T-helper 2 cell treated with Interferon-gamma antibody and Interleukin-4, amounts not matched to agents 100 ng/mL and 5 ng/mL, for 36 hours (primary cell): ENCODE measurements at regions not wholly inside any gene's neighbourhood (a gene's known extent, or its start where the extent isn't known, plus 50 kb on each side); places are given as distances from the start of the nearest gene placed in this dataset.
"Not testable (repeated sequence)": the region's sequence is repeated elsewhere in the genome, so short reads cannot be mapped to it uniquely, and the experiment has no call there.

ENCODE experiments used
- intact Hi-C: fragments of 100-400 bp; cut with micrococcal nuclease; formaldehyde crosslinking; loops from one replicate; pipeline ENCODE4 v1.15.1; 2023

GRCh38 chr14:77985211-77985615 lies 185.0 kb upstream of the NRXN3 start:
- intact Hi-C loops, result no loop called here

- intact Hi-C loops, result no loop called here
Measured at GRCh38 chr14:77986773-77987172, 183.4 kb upstream of the NRXN3 start.

GRCh38 chr14:77988096-77988870 lies 181.9 kb upstream of the NRXN3 start:
- intact Hi-C loops, result no loop called here

DNA sequence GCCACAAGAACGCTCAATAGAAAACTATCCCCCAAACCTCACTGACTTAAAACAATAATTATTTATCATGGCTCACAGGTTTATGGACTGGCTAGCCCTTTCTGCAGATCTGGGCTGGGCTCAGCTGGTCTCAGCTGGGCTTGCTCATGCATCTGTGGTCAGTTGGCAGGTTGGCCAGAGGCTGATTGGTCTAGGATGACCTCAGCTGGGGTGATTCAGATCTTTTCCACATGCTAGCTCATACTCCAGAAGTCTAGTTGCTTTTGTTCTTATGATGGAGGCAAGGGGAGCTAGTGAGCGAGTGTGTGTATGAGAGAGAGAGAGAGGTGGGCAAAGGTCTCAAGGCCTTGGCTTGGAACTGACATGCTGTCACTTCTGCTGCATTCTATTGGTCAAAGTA lies 181.2 kb upstream of the NRXN3 start:
- intact Hi-C loops, result no loop called here

DNA sequence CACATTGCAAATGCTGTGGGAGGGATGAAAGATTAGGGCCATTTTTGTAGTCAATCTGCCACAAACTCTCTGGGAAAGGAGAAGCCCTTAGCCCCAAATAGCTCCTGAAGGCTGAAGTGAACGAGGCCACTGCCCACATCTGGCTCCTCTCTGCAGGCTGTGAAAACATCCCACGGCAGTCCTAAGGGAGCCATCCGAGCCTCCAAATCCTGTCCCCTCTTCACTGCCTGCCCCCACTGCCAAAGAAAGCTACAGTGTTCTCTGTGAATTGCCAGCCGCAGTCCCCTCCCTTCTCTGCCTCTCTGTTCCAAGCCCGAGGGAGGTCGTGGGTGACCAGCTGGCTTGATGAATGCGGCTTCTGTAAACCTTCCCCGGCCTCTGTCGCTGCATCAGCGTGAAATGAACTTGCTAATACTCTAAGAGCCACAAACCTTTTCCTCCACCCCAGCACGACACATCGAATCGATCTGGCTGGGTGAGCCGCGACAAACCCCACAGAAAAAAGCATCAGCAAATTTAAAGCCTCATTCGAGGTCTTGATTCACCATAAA lies 180.7 kb upstream of the NRXN3 start:
- intact Hi-C loops, result no loop called here

GRCh38 chr14:77990337-77990736 lies 179.8 kb upstream of the NRXN3 start:
- intact Hi-C loops, result no loop called here

DNA sequence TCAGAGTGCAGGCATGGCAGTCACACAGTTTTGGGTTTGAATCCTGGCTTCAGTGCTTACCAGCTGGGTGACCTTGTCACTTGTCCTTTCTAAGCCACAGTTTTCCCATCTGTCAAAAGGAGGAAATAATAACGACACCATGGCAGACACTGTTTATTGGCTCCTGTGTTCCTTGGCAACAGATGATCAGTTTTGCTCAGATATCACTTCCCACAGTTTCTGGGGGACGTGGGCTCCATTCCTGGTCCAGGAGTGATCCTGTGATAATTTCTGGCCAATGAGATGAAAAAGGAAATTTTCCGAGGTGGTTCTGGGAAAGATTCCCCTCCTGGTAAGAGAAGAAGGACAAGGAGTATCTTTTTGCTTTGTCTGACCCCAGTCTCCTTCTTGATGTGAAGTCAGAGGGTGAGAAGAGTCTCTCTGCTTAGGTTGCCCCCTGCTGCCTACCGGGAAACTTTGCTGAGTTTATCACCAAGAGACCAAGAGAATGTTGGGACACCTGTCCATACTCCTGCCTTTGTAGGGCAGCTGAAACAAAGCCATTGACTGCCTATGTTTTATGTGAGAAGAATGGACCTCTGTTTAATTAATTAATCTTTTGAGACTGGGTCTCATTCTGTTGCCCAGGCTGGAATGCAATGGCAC lies 178.9 kb upstream of the NRXN3 start:
- intact Hi-C loops, result loop anchor here (1.0 kb wide), 1 partner anchor 129 kb away; no protein-coding TSS in a partner anchor

GRCh38 chr14:78005325-78005724 lies 164.8 kb upstream of the NRXN3 start:
- intact Hi-C loops, result loop anchor here (1.0 kb wide), 1 partner anchor 39 kb away; no protein-coding TSS in a partner anchor

DNA sequence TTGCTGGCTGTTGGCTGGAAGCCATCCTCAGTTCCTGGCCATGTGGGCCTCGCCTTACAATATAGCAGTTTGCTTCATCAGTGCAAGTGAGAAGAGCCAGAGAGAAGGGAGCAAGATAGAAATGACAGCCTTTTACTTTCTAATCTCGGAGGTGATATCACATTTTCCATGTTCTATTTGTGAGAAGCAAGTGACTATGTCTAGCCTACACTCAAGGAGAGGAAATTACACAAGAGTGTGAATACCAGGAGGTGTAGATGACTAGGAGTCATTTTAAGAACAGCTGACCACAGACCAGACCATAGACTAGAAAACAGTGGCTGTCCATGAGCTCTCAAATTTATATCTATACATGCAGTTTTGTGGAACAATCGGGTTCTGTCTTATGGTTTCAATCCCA lies 163.0 kb upstream of the NRXN3 start:
- intact Hi-C loops, result no loop called here

- intact Hi-C loops, result no loop called here
Measured at GRCh38 chr14:78010688-78011087, 159.5 kb upstream of the NRXN3 start.

GRCh38 chr14:78013911-78014310 lies 156.3 kb upstream of the NRXN3 start:
- intact Hi-C loops, result not testable (repeated sequence)

DNA sequence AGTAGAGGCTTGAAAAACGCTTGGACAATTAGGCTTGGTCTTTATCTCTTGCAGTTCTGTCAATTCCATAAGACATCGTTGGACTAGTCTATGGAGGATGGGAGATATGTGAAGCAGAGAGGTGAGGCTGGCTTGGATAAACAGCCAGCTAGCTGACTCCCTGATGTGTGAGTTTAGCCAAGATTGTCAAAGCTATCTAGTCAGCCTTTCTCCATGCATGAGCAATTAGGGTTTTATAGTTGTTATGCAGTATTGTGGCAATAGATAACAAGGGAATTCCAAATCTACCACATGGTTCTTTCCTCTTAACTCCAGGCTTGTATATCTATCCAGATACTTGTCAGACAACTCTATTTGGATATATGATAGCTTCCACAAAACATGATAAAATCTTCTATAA lies 153.6 kb upstream of the NRXN3 start:
- intact Hi-C loops, result no loop called here

DNA sequence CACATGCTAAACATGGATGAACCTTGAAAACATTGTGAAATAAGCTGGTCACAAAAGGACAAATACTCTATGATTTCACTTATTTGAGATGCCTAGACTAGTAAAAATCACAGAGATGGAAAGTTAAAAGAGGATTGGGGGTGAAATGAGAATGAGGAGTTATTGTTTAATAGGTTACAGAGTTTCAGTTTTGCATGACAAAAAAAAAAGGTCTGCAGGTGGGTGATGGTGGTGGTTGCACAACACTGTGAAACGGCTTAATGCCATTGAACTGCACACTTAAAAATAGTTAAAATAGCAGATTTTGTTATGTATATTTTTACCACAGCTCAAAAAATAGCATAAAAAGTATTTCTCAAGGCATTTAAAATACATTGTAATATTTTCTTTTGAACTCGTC lies 151.9 kb upstream of the NRXN3 start:
- intact Hi-C loops, result no loop called here

GRCh38 chr14:78022059-78022458 lies 148.1 kb upstream of the NRXN3 start:
- intact Hi-C loops, result loop anchor here (1.0 kb wide), 1 partner anchor 576 kb away; no protein-coding TSS in a partner anchor

GRCh38 chr14:78023112-78023511 lies 147.1 kb upstream of the NRXN3 start:
- intact Hi-C loops, result no loop called here

DNA sequence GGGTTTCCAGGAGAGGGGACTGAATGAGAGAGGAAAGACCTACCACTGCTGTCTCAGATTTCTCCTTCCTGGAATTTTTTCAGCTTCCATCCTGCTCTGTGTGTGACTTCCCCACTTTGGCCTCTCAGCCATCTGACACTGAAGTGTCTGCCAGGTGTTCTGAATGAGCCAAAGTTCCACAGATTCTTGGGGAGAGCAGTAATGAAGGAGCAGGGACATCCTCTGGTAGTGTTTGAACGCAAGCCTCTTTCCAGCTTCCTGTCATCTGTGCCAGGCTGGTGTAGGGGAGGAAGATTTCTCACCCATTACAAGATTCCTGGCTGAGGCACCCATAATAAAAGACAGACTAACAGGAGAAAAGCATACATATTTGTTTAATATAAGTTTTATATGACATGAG lies 141.7 kb upstream of the NRXN3 start:
- intact Hi-C loops, result no loop called here

GRCh38 chr14:78029601-78030372 lies 140.4 kb upstream of the NRXN3 start:
- intact Hi-C loops, result no loop called here

- intact Hi-C loops, result no loop called here
Measured at GRCh38 chr14:78043349-78043748, 126.8 kb upstream of the NRXN3 start.

DNA sequence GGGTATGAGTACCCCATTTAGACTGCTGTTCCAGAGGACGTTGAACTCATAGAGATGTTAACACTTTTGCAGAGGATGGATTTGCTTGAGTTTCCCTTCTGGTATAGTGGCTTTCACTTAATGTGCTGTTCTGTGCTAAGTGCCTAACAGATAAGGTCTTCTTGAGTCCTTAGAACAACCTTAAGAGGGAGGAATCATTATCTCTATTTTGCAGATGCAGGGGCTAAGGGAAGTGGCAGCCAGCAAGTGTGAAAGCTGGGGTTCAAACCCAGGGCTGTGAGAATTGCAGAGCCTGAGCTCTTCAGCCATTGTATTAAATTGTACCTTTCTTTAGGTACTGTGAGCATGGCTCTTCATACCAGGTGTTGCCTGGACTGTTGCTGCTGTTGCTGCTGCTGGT lies 122.1 kb upstream of the NRXN3 start:
- intact Hi-C loops, result no loop called here

DNA sequence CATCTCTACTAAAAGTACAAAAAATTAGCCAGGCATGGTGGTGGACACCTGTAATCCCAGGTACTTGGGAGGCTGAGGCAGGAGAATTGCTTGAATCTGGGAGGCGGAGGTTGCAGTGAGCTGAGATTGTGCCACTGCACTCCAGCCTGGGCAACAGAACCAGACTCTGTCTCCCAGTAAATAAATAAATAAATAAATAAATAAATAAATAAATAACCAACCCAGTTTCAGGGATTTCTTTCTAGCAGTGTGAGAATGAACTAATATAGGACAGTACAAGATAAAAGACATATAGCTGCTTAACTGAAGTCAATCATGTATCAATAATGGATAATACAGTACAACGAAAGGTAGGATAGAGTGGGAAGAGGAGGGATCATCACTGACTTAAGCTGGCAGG lies 113.3 kb upstream of the NRXN3 start:
- intact Hi-C loops, result not testable (repeated sequence)

GRCh38 chr14:78070344-78070743 lies 99.8 kb upstream of the NRXN3 start:
- intact Hi-C loops, result no loop called here

DNA sequence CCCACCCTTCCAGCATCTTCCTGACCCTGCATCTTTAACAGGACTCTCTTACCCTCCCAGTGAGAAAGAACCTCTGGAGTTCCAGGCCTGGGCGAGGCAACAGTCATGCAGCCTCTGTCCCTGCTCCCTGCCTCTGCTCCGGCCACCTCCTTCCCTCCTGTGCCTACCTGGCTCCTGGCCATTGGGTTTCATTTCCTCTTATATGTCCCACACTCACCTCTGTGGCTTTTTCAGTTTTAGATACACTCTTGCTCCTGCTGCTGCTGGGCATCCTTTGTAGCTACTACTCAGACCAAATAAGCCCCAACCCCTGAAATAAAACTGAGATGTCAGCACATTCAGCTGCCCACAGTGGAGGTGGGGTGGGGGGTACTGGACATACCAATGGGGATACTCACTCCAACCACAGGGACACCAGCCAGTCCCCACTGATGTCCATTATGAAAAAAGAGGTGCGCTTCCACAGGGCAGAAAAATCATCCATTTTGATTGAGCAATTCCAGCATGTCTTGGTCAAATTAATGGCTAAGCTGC lies 99.1 kb upstream of the NRXN3 start:
- intact Hi-C loops, result no loop called here
